Astrocyte (in vitro differentiated cells and primary cell): ENCODE measurements at regions not wholly inside any gene's neighbourhood (a gene's known extent, or its start where the extent isn't known, plus 50 kb on each side); places are given as distances from the start of the nearest gene placed in this dataset.

Source experiments
- CTCF ChIP-seq: IDR thresholded peaks from 2 replicates; pipeline ENCODE4 v1.5.1; 2011; ENCODE audit warnings: low read depth, mild to moderate bottlenecking, inconsistent platforms, low read length, moderate library complexity; ENCODE audit not compliant: insufficient read depth
- EZH2 ChIP-seq: IDR thresholded peaks from 2 replicates; pipeline ENCODE4 v1.6.1; 2012; ENCODE audit warnings: mild to moderate bottlenecking, low read length, inconsistent platforms; ENCODE audit not compliant: insufficient read depth

DNA sequence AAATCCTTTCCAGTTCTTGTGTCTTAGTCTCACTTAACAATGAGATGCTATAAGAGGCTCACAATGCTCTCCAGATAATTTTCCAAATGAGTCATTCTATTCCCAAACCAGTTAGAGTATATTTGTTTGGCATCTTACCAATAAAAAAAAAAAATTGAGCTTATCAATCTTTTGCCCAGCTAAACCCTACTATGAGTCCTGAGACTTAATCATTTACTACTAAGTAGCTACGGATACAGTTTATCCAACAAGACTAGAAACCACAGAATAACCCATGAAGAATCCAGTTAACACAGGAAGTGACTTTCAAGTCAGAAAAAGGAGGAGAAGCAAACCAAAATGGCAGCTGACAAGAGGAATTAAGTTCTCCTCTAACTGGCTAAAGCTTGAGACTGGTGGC lies 330.3 kb upstream of the XYLT1 start:
- TF ChIP-seq CTCF (no peak), EZH2 (no peak)
